Endothelial cell of umbilical vein (primary cell): ENCODE measurements at regions not wholly inside any gene's neighbourhood (a gene's known extent, or its start where the extent isn't known, plus 50 kb on each side); places are given as distances from the start of the nearest gene placed in this dataset.
"Not testable (repeated sequence)": the region's sequence is repeated elsewhere in the genome, so short reads cannot be mapped to it uniquely, and the experiment has no call there.

Source experiments
- BruUV-seq: library from RNA; stranded (reverse); fragments of 400-500 nt; replicated peaks from 2 replicates; lab custom pipeline; 2021; lab: Mats Ljungman, UMichigan
- CTCF ChIA-PET: fragments of 300-600, 350-600 bp; sonication (Branson Sonifier 250); formaldehyde crosslinking; loops from one replicate; lab custom pipeline; 2021; ENCODE audit warnings: antibody characterized with exemption, inconsistent platforms; lab: Charles Lee
- POLR2A ChIA-PET: fragments of 300-600, 350-600 bp; sonication (Branson Sonifier 250); formaldehyde crosslinking; loops from one replicate; lab custom pipeline; 2021; ENCODE audit warnings: antibody characterized with exemption, inconsistent platforms; lab: Charles Lee
- DNase-seq: peaks from one replicate; pipeline ENCODE4 v3.0.0-alpha.2; 2011; ENCODE audit warnings: low read depth, low spot score
- FAIRE-seq: peaks from 2 replicates; lab custom pipeline; 2011; peaks lifted over from hg19 to GRCh38; lab: Jason Lieb, UNC
- H2AFZ ChIP-seq: 2 replicates; pipeline ENCODE4 v1.6.0; 2012; ENCODE audit warnings: low read depth, low read length, control low read depth, inconsistent platforms
- H3K27ac ChIP-seq: 2 replicates; pipeline ENCODE4 v1.5.1; 2011; ENCODE audit warnings: low read depth, mild to moderate bottlenecking, control low read depth, low read length, moderate library complexity; ENCODE audit not compliant: insufficient read depth
- H3K27me3 ChIP-seq, 2 experiments: 2 replicates each; pipeline versions ENCODE4 v1.6.0 to v1.6.1; 2011; ENCODE audit warnings: low read length in 2 of 2, mixed read lengths in 1 of 2; ENCODE audit not compliant: control insufficient read depth in 2 of 2, insufficient read depth in 2 of 2
- H3K36me3 ChIP-seq, 2 experiments: 2 replicates in 1 of 2; 3 replicates in 1 of 2; pipeline ENCODE4 v1.5.1; 2011; ENCODE audit warnings: low read length in 2 of 2, mild to moderate bottlenecking in 1 of 2, moderate library complexity in 1 of 2; ENCODE audit not compliant: control insufficient read depth in 2 of 2, insufficient read depth in 2 of 2; ENCODE audit errors: extremely low read depth in 1 of 2
- H3K4me1 ChIP-seq: 3 replicates; pipeline ENCODE4 v1.5.1; 2011; ENCODE audit warnings: mild to moderate bottlenecking, low read length; ENCODE audit not compliant: control insufficient read depth, insufficient read depth; ENCODE audit errors: extremely low read depth
- H3K4me2 ChIP-seq: 2 replicates; pipeline ENCODE4 v1.6.1; 2011; ENCODE audit warnings: low read length, control low read depth, mixed read lengths; ENCODE audit not compliant: insufficient read depth
- H3K4me3 ChIP-seq, 3 experiments: fragments of 200-600 bp in 1 of 3; sonication (generic), shearing (Covaris generic) in 1 of 3; replicated peaks in 1 of 3; 2 replicates each; pipeline ENCODE4 v1.5.1; 2011 to 2016; ENCODE audit warnings: control low read depth in 3 of 3, low read length in 3 of 3, mild to moderate bottlenecking in 2 of 3, inconsistent platforms in 1 of 3, low read depth in 1 of 3, moderate library complexity in 1 of 3; ENCODE audit not compliant: insufficient read depth in 1 of 3
- H3K79me2 ChIP-seq: 2 replicates; pipeline ENCODE4 v1.6.0; 2012; ENCODE audit warnings: low read length, inconsistent platforms; ENCODE audit not compliant: control insufficient read depth, insufficient read depth
- H3K9ac ChIP-seq: replicated peaks from 2 replicates; pipeline ENCODE3; 2011; ENCODE audit warnings: low read length, control low read depth; ENCODE audit not compliant: insufficient read depth; ENCODE audit errors: extremely low read depth
- H3K9me1 ChIP-seq: replicated peaks from 3 replicates; pipeline ENCODE4 v1.6.0; 2011; ENCODE audit warnings: mild to moderate bottlenecking, low read length; ENCODE audit not compliant: control insufficient read depth, insufficient read depth; ENCODE audit errors: extremely low read depth
- H3K9me3 ChIP-seq: replicated peaks from 2 replicates; pipeline ENCODE4 v1.5.1; 2012; ENCODE audit warnings: low read length, inconsistent platforms; ENCODE audit not compliant: control insufficient read depth, insufficient read depth
- H4K20me1 ChIP-seq: replicated peaks from 2 replicates; pipeline ENCODE3; 2011; ENCODE audit warnings: mild to moderate bottlenecking, low read length; ENCODE audit not compliant: control insufficient read depth, insufficient read depth; ENCODE audit errors: extremely low read depth
- EZH2 ChIP-seq: IDR thresholded peaks from 2 replicates; pipeline ENCODE4 v1.6.1; 2012; ENCODE audit warnings: borderline replicate concordance, low read depth, mild to moderate bottlenecking, moderate library complexity, low read length, inconsistent platforms; ENCODE audit not compliant: severe bottlenecking
- FOS ChIP-seq: IDR thresholded peaks from 2 replicates; pipeline ENCODE4 v1.6.1; 2011; ENCODE audit warnings: mild to moderate bottlenecking, low read length, moderate library complexity, borderline replicate concordance; ENCODE audit not compliant: insufficient read depth
- GATA2 ChIP-seq: IDR thresholded peaks from 2 replicates; pipeline ENCODE4 v1.7.0; 2011; ENCODE audit warnings: low read depth, mild to moderate bottlenecking, moderate library complexity, mixed read lengths, low read length; ENCODE audit not compliant: insufficient read length, insufficient read depth
- JUN ChIP-seq: IDR thresholded peaks from 2 replicates; pipeline ENCODE4 v1.6.1; 2011; ENCODE audit warnings: borderline replicate concordance, low read depth; ENCODE audit not compliant: insufficient read length, insufficient read depth
- MYC ChIP-seq: IDR thresholded peaks from one replicate; pipeline ENCODE4 v1.6.1; 2011; ENCODE audit warnings: mild to moderate bottlenecking, low read depth, low read length
- POLR2A ChIP-seq: IDR thresholded peaks from 2 replicates; pipeline ENCODE4 v1.6.1; 2012; ENCODE audit warnings: low read depth, mild to moderate bottlenecking, control low read depth, low read length
- POLR2AphosphoS5 ChIP-seq: IDR thresholded peaks from 2 replicates; pipeline ENCODE4 v1.6.1; 2012; ENCODE audit warnings: low read depth, mild to moderate bottlenecking, control low read depth, low read length, moderate library complexity; ENCODE audit not compliant: insufficient read depth
- dilution Hi-C: fragments of 300-500 bp; cut with MboI; formaldehyde crosslinking; loops from one replicate; pipeline ENCODE4 v1.15.0; 2019; ENCODE audit warnings: low sequenced_read_pairs; ENCODE audit not compliant: extremely low pct_ligation_motif_present
- intact Hi-C: fragments of 100-400 bp; cut with micrococcal nuclease; formaldehyde crosslinking; loops from one replicate; pipeline ENCODE4 v1.10.0; 2022
- TF ChIP-seq, protein P1 (sequence below): IDR thresholded peaks from 2 replicates; pipeline ENCODE4 v1.6.1; 2011; ENCODE audit not compliant: insufficient read depth, insufficient read length
- TF ChIP-seq, protein P2 (sequence below), 2 donors: IDR thresholded peaks; 1 replicate in 1 of 2; 2 replicates in 1 of 2; pipeline ENCODE4 v1.5.1; 2011; ENCODE audit warnings: low read length in 2 of 2, mild to moderate bottlenecking in 2 of 2, moderate library complexity in 2 of 2, control low read depth in 1 of 2, inconsistent platforms in 1 of 2, low read depth in 1 of 2; ENCODE audit not compliant: insufficient read depth in 1 of 2; ENCODE audit errors: extremely low read depth in 1 of 2

DNA sequence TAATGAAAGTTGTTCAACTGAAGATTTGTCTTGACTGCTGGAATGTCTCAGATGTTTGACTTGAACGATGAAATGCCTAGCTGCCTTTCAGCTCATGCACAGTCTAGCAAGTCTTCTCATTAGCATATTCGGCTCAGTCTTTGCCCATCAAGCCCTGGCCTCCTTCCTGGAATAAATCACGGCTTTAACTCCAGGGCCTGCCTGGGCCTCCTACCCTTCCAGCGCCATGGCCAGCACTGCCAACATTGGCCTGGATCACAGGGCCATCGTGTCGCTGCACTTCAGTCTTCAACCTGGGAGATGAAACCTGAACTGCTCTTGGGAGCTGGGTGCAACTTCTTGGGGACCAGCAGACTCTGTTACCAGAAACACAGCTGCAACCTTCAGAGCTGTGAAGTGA lies 126.7 kb upstream of the TMEM260 start:
- no TSS peak for BruUV-seq
- Histone ChIP-seq H3K9ac (no peak overlapping the region), H4K20me1 (no peaks in the 10 kb centered on the region), H3K79me2 (no peaks in the 10 kb centered on the region), H3K9me1 (no peaks in the 10 kb centered on the region), H2AFZ (no peak overlapping the region), H3K4me1 (no peaks in the 10 kb centered on the region), H3K36me3 (no peaks in the 10 kb centered on the region), H3K27me3 (no peaks in the 10 kb centered on the region), H3K27ac (no peak overlapping the region), H3K4me3 (no peak overlapping the region), H3K4me2 (no peak overlapping the region), H3K9me3 (no peaks in the 10 kb centered on the region)
- dilution Hi-C loops (no loop called here), intact Hi-C loops (no loop called here)
- TF ChIP-seq GATA2 (no peak), POLR2A (no peak), JUN (no peak), POLR2AphosphoS5 (no peak), MYC (no peak), FOS (no peak), EZH2 (no peak)
- TF ChIP-seq, protein P1, sequence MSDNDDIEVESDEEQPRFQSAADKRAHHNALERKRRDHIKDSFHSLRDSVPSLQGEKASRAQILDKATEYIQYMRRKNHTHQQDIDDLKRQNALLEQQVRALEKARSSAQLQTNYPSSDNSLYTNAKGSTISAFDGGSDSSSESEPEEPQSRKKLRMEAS: no peak
- TF ChIP-seq, protein P2, sequence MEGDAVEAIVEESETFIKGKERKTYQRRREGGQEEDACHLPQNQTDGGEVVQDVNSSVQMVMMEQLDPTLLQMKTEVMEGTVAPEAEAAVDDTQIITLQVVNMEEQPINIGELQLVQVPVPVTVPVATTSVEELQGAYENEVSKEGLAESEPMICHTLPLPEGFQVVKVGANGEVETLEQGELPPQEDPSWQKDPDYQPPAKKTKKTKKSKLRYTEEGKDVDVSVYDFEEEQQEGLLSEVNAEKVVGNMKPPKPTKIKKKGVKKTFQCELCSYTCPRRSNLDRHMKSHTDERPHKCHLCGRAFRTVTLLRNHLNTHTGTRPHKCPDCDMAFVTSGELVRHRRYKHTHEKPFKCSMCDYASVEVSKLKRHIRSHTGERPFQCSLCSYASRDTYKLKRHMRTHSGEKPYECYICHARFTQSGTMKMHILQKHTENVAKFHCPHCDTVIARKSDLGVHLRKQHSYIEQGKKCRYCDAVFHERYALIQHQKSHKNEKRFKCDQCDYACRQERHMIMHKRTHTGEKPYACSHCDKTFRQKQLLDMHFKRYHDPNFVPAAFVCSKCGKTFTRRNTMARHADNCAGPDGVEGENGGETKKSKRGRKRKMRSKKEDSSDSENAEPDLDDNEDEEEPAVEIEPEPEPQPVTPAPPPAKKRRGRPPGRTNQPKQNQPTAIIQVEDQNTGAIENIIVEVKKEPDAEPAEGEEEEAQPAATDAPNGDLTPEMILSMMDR (IDR thresholded peaks at IDR 0.05; ENCODE audit: extremely low read depth in 1 of 2, insufficient read depth in 1 of 2, low read depth in 1 of 2, low read length in 2 of 2): no peak
- no peak for FAIRE-seq
- CTCF ChIA-PET: interaction anchor here (0.9 to 2.0 kb wide), 6 partner anchors 9 to 1015 kb away, joined by 3 to 8 read pairs (median 4); no protein-coding TSS in a partner anchor
- POLR2A ChIA-PET: no interaction called here
- DNase-seq: no peak

DNA sequence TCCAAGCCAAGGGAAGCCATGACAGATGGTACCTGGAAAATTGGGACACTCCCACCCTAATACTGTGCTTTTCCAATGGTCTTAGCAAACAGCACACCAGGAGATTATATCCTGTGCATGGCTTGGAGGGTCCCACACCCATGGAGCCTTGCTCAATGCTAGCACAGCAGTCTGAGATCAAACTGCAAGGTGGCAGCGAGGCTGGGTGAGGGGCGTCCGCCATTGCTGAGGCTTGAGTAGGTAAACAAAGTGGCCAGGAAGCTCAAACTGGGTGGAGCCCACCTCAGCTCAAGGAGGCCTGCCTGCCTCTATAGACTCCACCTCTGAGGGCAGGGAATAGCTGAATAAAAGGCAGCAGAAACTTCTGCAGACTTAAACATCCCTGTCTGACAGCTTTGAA lies 124.9 kb upstream of the TMEM260 start:
- H4K20me1 ChIP-seq, H3K4me3 ChIP-seq, H3K27ac ChIP-seq, FAIRE-seq, H3K9ac ChIP-seq, H3K36me3 ChIP-seq, DNase-seq, dilution Hi-C loops, H3K9me1 ChIP-seq, H3K27me3 ChIP-seq, H3K9me3 ChIP-seq, BruUV-seq, POLR2A ChIA-PET, H3K79me2 ChIP-seq, H3K4me1 ChIP-seq, H3K4me2 ChIP-seq, intact Hi-C loops, H2AFZ ChIP-seq: not testable (repeated sequence)
- CTCF ChIA-PET: interaction anchor here (1.2 kb wide), 1 partner anchor 20 kb away, joined by 4 read pairs; no protein-coding TSS in a partner anchor
